Loucy (cell line): ENCODE measurements at regions not wholly inside any gene's neighbourhood (a gene's known extent, or its start where the extent isn't known, plus 50 kb on each side); places are given as distances from the start of the nearest gene placed in this dataset.

Experiments used
- H2AFZ ChIP-seq: fragments of 200-600 bp; sonication (generic); 2 replicates; pipeline ENCODE4 v1.6.0; 2016; ENCODE audit warnings: antibody characterized with exemption, mild to moderate bottlenecking, low read length, moderate library complexity
- H3F3A ChIP-seq: fragments of 200-600 bp; 2 replicates; pipeline ENCODE4 v1.6.0; 2016; ENCODE audit warnings: antibody characterized with exemption, low read depth, mild to moderate bottlenecking
- H3K27me3 ChIP-seq: fragments of 200-600 bp; sonication (generic); 2 replicates; pipeline ENCODE4 v1.6.1; 2014; ENCODE audit warnings: low read length, mild to moderate bottlenecking; ENCODE audit not compliant: insufficient read depth, poor library complexity, severe bottlenecking
- H3K36me3 ChIP-seq: fragments of 200-600 bp; sonication (generic); 2 replicates; pipeline ENCODE4 v1.6.1; 2016; ENCODE audit warnings: low read length; ENCODE audit not compliant: insufficient read depth
- H3K4me1 ChIP-seq: fragments of 200-600 bp; sonication (generic); 2 replicates; pipeline ENCODE4 v1.5.1; 2014; ENCODE audit warnings: low read length, mild to moderate bottlenecking; ENCODE audit not compliant: insufficient read depth, poor library complexity, severe bottlenecking
- H3K4me2 ChIP-seq: fragments of 200-600 bp; sonication (generic); 2 replicates; pipeline ENCODE4 v1.6.0; 2014; ENCODE audit warnings: antibody characterized with exemption, low read length, low read depth, mild to moderate bottlenecking; ENCODE audit not compliant: poor library complexity, severe bottlenecking
- H3K4me3 ChIP-seq: fragments of 200-600 bp; sonication (generic); 2 replicates; pipeline ENCODE4 v1.5.1; 2014; ENCODE audit warnings: low read length, mild to moderate bottlenecking, mixed read lengths; ENCODE audit not compliant: poor library complexity, severe bottlenecking
- H3K79me2 ChIP-seq: fragments of 200-600 bp; sonication (generic); 2 replicates; pipeline ENCODE4 v1.6.1; 2014; ENCODE audit warnings: low read length; ENCODE audit not compliant: insufficient read depth
- H3K9ac ChIP-seq: fragments of 200-600 bp; sonication (generic); 2 replicates; pipeline ENCODE4 v1.6.0; 2014; ENCODE audit warnings: mild to moderate bottlenecking, low read depth, low read length, moderate library complexity; ENCODE audit not compliant: poor library complexity, severe bottlenecking
- H3K9me2 ChIP-seq: fragments of 200-600 bp; sonication (generic); replicated peaks from 2 replicates; pipeline ENCODE4 v1.6.1; 2016; ENCODE audit warnings: low read depth, low read length, mixed read lengths
- H3K9me3 ChIP-seq: fragments of 200-600 bp; sonication (generic); 2 replicates; pipeline ENCODE4 v1.6.1; 2014; ENCODE audit warnings: mild to moderate bottlenecking, antibody characterized with exemption, low read length, low read depth; ENCODE audit not compliant: insufficient read depth
- H4K20me1 ChIP-seq: fragments of 200-600 bp; sonication (generic); 2 replicates; pipeline ENCODE4 v1.6.0; 2014; ENCODE audit warnings: antibody characterized with exemption, low read length, mild to moderate bottlenecking; ENCODE audit not compliant: insufficient read depth, poor library complexity, severe bottlenecking
- EZH2phosphoT487 ChIP-seq: fragments of 200-600 bp; IDR thresholded peaks from 2 replicates; pipeline ENCODE4 v1.6.1; 2018; ENCODE audit warnings: antibody characterized with exemption, mild to moderate bottlenecking, moderate library complexity, borderline replicate concordance
- TF ChIP-seq, protein P1 (sequence below): fragments of 200-600 bp; sonication (generic); conservative IDR thresholded peaks from 2 replicates; pipeline ENCODE4 v1.5.1; 2014; ENCODE audit warnings: mild to moderate bottlenecking, antibody characterized with exemption, low read length

DNA sequence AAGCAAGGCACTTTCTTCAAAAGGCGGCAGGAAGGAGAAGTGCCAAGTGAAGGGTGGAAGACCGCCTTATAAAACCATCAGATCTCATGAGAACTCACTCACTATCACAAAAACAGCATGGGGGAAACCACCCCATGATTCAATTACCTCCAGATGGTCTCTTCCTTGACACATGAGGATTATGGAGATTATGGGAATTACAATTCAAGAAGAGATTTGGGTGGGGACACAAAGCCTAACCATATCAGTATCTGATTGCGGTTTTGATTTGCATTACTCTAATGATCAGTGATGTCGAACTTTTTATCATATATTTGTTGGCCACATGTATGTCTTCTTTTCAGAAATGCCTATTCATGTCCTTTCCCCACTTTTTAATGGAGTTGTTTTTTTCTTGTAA lies 549.3 kb upstream of the IL12A start:
- H3K27me3 ChIP-seq = no peaks in the 10 kb centered on the region
- no peak overlapping the region for H3K9ac ChIP-seq
- no peaks in the 10 kb centered on the region for H3K9me2 ChIP-seq
- no peak overlapping the region for H3K4me3 ChIP-seq
- H2AFZ ChIP-seq = no peak overlapping the region
- H3K9me3 ChIP-seq = no peaks in the 10 kb centered on the region
- TF ChIP-seq, protein P1, sequence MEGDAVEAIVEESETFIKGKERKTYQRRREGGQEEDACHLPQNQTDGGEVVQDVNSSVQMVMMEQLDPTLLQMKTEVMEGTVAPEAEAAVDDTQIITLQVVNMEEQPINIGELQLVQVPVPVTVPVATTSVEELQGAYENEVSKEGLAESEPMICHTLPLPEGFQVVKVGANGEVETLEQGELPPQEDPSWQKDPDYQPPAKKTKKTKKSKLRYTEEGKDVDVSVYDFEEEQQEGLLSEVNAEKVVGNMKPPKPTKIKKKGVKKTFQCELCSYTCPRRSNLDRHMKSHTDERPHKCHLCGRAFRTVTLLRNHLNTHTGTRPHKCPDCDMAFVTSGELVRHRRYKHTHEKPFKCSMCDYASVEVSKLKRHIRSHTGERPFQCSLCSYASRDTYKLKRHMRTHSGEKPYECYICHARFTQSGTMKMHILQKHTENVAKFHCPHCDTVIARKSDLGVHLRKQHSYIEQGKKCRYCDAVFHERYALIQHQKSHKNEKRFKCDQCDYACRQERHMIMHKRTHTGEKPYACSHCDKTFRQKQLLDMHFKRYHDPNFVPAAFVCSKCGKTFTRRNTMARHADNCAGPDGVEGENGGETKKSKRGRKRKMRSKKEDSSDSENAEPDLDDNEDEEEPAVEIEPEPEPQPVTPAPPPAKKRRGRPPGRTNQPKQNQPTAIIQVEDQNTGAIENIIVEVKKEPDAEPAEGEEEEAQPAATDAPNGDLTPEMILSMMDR = no peak
- no peak for TF ChIP-seq EZH2phosphoT487
- no peaks in the 10 kb centered on the region for H3K4me1 ChIP-seq
- H3K36me3 ChIP-seq = no peaks in the 10 kb centered on the region
- H3K4me2 ChIP-seq = no peak overlapping the region
- H3F3A ChIP-seq = no peaks in the 10 kb centered on the region
- no peaks in the 10 kb centered on the region for H4K20me1 ChIP-seq
- no peaks in the 10 kb centered on the region for H3K79me2 ChIP-seq

DNA sequence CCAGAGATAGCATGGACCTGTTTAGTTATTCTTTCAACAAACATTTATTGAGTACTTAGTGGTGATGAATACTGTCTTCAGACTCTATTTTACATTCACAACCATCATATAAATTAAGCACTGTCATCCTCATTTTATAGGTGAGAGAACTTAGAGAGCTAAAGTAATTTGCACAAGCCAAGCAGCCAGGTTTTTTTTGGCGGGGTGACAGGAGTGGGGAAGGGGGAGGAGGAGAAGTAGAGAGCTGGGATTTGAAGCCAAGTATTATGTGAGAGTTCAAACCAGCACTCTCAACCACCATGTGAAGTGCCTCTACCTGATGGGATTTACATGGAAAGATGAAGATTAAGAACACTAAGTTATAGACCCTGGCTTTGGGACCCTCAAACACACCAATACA lies 547.4 kb upstream of the IL12A start:
- H2AFZ ChIP-seq = no peak overlapping the region
- H4K20me1 ChIP-seq = no peaks in the 10 kb centered on the region
- H3K79me2 ChIP-seq = no peaks in the 10 kb centered on the region
- no peaks in the 10 kb centered on the region for H3K36me3 ChIP-seq
- H3K9ac ChIP-seq = no peak overlapping the region
- H3K9me2 ChIP-seq = no peaks in the 10 kb centered on the region
- H3K9me3 ChIP-seq = no peaks in the 10 kb centered on the region
- TF ChIP-seq EZH2phosphoT487 = no peak
- TF ChIP-seq, protein P1 = no peak
- no peak overlapping the region for H3K4me3 ChIP-seq
- H3K4me2 ChIP-seq = no peak overlapping the region
- no peaks in the 10 kb centered on the region for H3K4me1 ChIP-seq
- no peaks in the 10 kb centered on the region for H3F3A ChIP-seq
- no peaks in the 10 kb centered on the region for H3K27me3 ChIP-seq

DNA sequence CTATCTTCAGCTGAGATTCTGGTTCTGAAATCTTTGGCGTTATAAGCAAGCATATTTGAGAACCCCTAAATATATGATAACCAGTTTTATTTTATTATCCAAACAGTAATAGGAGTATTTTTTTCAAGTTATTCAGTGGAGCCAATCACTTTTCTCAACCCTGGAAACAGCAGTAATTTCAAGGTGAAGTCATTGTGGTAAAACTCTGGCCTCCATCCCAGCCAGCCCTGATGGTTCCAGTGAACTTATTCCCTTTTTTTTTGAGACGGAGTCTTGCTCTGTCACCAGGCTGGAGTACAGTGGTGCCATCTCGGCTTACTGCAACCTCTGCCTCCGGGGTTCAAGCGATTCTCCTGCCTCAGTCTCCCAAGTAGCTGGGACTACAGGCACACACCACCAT lies 545.4 kb upstream of the IL12A start:
- Histone ChIP-seq H3K9me2 (no peaks in the 10 kb centered on the region), H2AFZ (no peak overlapping the region), H3K79me2 (no peaks in the 10 kb centered on the region), H3K27me3 (no peaks in the 10 kb centered on the region), H3K4me2 (no peak overlapping the region), H3K4me3 (no peak overlapping the region), H3K9ac (no peak overlapping the region), H3K36me3 (no peaks in the 10 kb centered on the region), H3F3A (no peaks in the 10 kb centered on the region), H3K4me1 (no peaks in the 10 kb centered on the region), H4K20me1 (no peaks in the 10 kb centered on the region), H3K9me3 (no peaks in the 10 kb centered on the region)
- no peak for TF ChIP-seq EZH2phosphoT487
- TF ChIP-seq, protein P1 = no peak
